ENCODE measurements at regions not wholly inside any gene's neighbourhood (a gene's known extent, or its start where the extent isn't known, plus 50 kb on each side); places are given as distances from the start of the nearest gene placed in this dataset.

DNA sequence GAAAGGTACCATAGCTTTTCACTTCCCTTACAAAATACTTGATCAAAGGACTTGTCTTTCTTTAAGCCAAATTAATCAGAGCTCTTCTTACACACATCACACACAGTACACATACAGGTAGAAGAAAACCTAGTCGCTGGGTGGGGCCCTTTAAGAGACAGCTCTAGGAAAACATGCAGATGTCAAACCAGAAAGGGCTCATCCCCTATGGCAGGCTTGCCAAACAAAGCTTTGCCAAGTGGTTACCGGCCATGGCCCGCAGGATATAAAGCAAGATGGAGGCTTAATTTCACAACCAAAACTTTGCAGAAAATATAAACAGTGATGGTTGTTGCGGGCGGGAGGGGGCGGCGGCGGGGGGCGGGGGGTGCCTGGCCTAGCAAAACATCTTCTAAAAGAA is 2156.0 kb upstream of the PIK3C3 start:
- no peak for DNase-seq (ENCODE audit: low spot score)

DNA sequence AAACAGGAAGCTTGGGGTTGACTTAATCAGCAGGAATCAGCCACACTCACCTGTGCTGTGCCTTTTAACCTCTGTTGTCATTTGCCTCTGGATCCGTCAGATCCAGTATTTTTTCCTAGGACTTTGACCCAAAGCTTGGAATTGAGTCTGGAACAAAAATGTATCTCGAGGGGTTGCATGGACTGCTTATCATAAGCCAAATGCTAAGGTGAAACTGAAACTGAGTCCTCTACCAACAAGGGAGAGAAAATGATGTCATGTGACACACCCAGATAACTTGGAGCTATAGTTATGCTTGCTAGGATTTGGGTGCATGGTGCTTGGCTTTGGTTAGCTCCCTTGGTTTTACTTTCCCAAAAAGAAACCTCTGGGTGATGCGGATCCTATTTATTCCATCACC is 2158.6 kb upstream of the PIK3C3 start:
- DNase-seq (ENCODE audit: low spot score), result no peak

DNA sequence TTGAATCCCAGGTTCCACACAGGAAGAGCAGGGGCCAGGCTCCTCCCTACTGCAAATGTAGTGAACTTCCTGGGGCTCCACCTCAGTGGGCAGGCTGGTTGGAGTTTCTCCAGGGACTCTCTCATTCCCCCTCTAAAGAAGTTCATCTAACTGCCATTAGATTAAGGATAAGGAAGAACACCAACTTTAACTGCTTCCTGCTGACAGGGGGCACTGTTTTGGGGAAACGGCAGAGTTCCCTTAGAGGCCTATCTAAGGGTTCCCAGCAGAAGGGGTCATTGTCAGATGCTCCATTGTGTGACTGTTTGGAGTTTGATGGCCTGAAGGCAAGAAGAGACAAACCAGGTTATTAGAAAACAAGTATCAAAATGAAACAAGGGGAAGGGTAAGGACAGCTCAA is 2159.7 kb upstream of the PIK3C3 start:
- no peak for DNase-seq (ENCODE audit: low spot score)

GRCh38 chr18:39793609-39794008 is 2161.4 kb upstream of the PIK3C3 start:
- no peak for DNase-seq (ENCODE audit: low spot score)

GRCh38 chr18:39788383-39788782 is 2166.7 kb upstream of the PIK3C3 start:
- no peak for DNase-seq (ENCODE audit: low spot score)

DNA sequence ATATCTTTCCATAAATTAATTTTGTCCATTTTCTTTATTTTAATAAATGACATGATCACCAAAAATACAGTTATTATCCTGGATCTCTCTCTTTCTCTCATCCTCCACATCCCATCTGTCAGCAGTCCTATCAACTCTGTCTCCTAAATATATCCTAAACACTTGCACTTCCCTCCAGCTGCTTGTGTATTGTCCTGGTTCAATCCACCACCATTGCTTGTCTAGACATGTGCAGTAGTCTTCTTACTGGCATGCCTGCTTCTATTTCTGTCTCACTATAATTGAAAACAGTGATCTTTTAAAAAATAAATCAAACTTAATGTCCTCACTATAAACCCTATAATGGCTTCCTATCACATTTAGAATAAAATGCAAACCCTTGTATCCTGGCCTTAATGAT is 2168.6 kb upstream of the PIK3C3 start:
- DNase-seq (ENCODE audit: low spot score), result no peak

GRCh38 chr18:39784541-39784940 is 2170.5 kb upstream of the PIK3C3 start:
- DNase-seq (ENCODE audit: low spot score), result no peak

DNA sequence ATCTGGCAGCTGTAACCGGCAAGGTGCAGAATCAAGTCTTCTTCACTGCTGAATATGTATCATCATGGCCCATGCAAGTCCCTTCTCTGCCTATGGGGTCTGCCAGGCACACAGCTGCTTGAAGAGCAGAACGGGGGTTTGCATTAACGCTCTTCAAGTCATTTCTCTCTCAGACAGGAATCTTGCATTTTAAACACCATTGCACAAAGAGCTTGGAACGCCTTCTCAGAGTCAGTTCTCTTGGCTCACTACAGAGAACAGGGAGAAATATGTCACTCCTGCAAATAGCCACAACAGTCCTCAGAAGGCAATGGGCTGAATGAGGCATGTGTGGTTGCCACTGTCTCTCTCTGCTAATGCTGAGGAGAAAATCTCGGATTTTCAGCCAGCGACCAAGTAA is 2173.5 kb upstream of the PIK3C3 start:
- no peak for DNase-seq (ENCODE audit: low spot score)

DNA sequence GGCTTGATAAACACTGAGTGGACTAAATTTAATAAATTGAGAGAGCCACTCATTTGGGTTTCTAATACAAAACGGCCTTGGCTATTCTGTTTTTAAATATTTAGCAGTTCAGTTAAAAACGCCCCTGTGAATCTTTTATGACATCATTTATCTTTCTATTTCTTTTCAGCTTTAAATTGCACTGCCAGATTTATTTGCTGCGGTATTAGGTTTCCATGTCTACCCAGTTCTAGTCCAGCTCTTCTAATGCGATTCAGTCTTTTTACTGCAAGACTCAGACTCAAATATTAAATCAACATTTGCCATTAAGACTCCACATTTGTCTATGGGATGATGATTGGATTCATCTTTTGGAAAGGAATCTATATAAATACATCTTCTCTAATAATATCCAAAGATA is 2174.3 kb upstream of the PIK3C3 start:
- no peak for DNase-seq (ENCODE audit: low spot score)

DNA sequence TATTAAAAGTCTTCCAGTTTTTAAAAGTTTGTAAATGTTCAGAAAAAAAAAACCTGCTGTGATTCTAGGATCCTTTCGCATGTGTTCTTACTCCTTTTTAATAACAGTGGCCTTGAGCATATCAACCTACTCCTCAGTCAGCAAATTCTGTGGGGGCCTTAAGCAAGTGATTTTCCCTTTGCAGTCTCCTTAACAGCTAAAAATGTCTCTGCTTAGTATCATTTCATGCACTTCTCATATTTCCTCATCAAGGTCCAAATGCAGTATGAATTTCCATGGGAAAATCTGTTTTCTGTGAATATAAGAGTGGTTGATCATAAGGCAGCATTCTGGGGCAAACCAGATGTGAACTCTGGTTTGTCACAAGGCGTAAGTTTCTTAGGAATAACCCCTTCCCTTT is 2175.1 kb upstream of the PIK3C3 start:
- no peak for DNase-seq (ENCODE audit: low spot score)

- no peak for DNase-seq (ENCODE audit: low spot score)
These were observed 2178.3 kb upstream of the PIK3C3 start for GRCh38 chr18:39776766-39777165.

- no peak for DNase-seq (ENCODE audit: low spot score)
These were observed 2180.0 kb upstream of the PIK3C3 start for GRCh38 chr18:39774957-39775598.

DNA sequence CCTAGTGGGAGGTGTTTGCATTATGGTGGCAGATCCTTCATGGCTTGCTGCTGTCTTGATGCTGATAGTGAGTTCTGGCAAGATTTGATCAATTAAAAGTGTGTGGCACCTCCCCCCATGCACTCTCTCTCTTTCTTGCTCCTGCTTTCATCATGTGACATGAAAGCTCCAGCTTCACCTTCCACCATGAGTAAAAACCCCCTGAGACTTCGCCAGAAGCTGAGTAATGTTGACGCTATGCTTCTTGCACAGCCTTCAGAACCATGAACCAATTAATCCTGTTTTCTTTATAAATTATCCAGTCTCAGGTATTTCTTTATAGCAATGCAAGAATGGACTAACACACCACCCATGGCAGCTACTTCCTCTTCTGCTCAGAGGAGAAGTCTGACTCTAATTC is 2181.4 kb upstream of the PIK3C3 start:
- DNase-seq (ENCODE audit: low spot score), result no peak

- no peak for DNase-seq (ENCODE audit: low spot score)
These were observed 2182.7 kb upstream of the PIK3C3 start for GRCh38 chr18:39772155-39772919.

- no peak for DNase-seq (ENCODE audit: low spot score)
These were observed 2184.6 kb upstream of the PIK3C3 start for GRCh38 chr18:39770399-39770798.

DNA sequence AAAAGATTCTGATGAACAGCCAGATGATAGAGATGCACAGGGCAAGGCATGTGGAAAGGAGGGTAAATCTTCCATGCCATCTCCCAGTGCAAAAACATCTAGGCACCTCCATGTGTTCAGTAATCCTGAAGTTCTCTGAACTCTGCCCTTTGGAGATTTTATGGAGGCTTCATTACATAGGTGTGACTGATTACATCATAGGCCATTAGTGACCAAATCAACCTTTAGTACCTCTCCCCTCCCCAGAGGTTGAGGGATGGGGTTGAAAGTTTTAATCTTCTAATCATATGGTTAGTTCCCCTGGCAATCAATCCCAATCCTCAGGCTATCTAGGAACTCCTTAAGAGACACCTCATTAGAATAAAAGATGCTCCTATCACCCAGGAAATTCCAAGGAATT is 2190.2 kb upstream of the PIK3C3 start:
- DNase-seq (ENCODE audit: low spot score), result no peak

DNA sequence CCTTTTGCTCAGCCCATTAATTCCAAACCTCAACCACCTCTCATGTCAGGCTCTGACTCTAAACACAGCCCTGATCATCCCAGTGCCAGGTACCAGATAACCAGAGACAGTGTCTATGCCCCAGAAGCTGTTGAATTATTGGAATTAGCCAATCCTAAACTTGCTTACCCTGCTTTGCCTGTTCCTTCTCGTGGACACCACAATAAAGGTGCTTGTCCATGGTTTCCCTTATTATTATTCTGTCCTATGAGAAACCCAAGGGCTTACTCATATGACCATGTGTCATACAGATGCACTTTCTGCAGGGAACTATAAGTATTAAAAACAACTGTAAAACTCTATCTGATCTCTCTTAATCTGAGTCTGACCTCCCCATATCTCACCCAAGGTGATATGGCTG is 2193.8 kb upstream of the PIK3C3 start:
- no peak for DNase-seq (ENCODE audit: low spot score)

GRCh38 chr18:39759926-39760325 is 2194.3 kb upstream of the CELF4 start:
- no peak for DNase-seq (ENCODE audit: low spot score)

DNA sequence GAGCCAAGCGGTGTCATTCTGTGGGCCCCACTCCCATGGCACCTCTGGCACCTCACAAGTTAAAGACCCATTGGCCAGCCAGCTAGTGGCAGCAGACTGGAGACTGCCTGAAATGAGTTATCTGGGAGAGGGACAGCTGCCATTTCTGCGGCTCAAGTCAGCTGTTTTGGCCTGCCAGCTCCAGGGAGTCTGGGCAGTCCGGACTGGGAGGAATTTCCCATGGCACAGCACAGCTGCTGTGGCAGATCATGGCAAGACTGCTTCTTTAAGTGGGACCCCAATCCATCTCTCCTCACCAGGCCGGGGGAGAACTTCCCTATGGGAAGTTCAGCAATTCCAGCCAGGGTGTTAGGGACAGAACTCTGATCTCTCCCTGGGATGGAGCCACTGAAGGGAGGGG is 2187.6 kb upstream of the CELF4 start:
- no peak for DNase-seq (ENCODE audit: low spot score)

DNA sequence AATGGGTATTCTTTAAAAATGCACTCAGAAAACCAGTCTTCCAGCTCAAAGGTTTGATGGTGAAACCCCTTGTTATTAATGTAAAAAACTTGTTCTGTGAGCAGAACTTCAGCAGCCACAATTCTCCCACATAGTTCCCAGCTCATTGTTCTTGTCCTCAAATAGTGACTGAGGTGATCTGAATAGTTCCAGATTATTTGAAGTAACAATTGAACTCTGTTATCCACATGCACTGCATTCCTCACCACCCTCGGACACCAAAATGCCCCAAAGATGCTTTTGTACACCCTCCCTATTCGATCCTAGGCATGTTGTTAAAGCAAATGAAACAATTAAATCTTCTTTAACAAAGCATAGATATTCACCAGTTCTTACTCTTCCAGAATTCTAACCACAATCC is 2186.8 kb upstream of the CELF4 start:
- DNase-seq (ENCODE audit: low spot score), result no peak

GRCh38 chr18:39751921-39752320 is 2186.3 kb upstream of the CELF4 start:
- DNase-seq (ENCODE audit: low spot score), result no peak

DNA sequence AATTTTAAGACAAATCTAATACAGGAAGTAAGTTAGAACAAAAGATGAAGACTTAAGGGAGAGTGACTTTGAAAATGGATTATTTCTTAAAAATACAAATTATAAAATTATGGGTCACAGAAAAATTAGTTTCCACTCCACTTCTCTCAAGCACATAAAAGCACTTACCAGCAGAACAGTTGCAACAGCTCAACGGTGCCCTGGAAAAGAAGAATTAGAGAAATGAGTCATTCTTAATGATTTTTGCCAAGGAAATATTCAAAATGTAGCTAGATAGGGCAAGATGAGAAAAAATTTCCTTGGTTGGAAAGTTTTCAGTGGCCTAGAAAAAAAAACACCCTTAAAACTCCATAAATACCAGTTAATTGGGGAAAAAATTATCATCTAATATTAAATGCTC is 2185.6 kb upstream of the CELF4 start:
- no peak for DNase-seq (ENCODE audit: low spot score)

DNA sequence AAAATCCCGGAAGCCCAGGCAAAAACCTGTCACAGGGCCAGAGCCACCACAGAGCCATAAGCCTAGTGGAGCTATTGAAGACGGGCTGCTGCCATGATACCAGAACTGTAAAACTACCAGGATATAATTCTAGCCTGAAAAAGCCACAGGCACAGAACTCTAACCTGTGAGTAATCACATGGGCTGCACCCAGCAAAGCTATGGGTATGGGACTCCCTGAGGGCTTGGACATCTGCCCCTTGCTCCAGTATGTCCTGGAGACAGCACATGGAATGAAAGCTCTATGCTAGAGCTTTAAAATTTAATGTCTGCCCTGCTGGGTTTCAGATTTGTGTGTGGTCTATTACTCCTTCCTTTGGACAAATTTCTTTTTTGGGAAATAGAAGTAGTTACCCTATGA is 2183.6 kb upstream of the CELF4 start:
- DNase-seq (ENCODE audit: low spot score), result no peak

- DNase-seq (ENCODE audit: low spot score), result no peak
These were observed 2183.1 kb upstream of the CELF4 start for GRCh38 chr18:39748727-39749126.

Data from HuH-7.5 (cell line).